Neural progenitor cell (in vitro differentiated cells): ENCODE measurements at regions not wholly inside any gene's neighbourhood (a gene's known extent, or its start where the extent isn't known, plus 50 kb on each side); places are given as distances from the start of the nearest gene placed in this dataset.

Experiments
- DNase-seq: peaks from one replicate; pipeline ENCODE4 v3.0.0-alpha.2; 2016; ENCODE audit warnings: low spot score
- H2AFZ ChIP-seq: fragments of 200-600 bp; sonication (generic); replicated peaks from 2 replicates; pipeline ENCODE4 v1.6.1; 2016; ENCODE audit warnings: antibody characterized with exemption
- H3F3A ChIP-seq: fragments of 200-600 bp; sonication (generic); 2 replicates; pipeline ENCODE4 v1.6.1; 2016; ENCODE audit warnings: antibody characterized with exemption, low read depth
- H3K27ac ChIP-seq: fragments of 200-600 bp; sonication (generic); 2 replicates; pipeline ENCODE4 v1.5.1; 2016; ENCODE audit warnings: mild to moderate bottlenecking
- H3K27me3 ChIP-seq: fragments of 200-600 bp; sonication (generic); 2 replicates; pipeline ENCODE4 v1.6.1; 2016; ENCODE audit warnings: mild to moderate bottlenecking, moderate library complexity
- H3K36me3 ChIP-seq: fragments of 200-600 bp; sonication (generic); 2 replicates; pipeline ENCODE4 v1.5.1; 2016
- H3K4me1 ChIP-seq: fragments of 200-600 bp; sonication (generic); 2 replicates; pipeline ENCODE4 v1.6.1; 2016; ENCODE audit warnings: mixed run types
- H3K4me2 ChIP-seq: fragments of 200-600 bp; sonication (generic); 2 replicates; pipeline ENCODE4 v1.6.1; 2016
- H3K4me3 ChIP-seq: fragments of 200-600 bp; sonication (generic); 2 replicates; pipeline ENCODE4 v1.5.1; 2016
- H3K79me2 ChIP-seq: fragments of 200-600 bp; sonication (generic); 2 replicates; pipeline ENCODE4 v1.6.1; 2016; ENCODE audit warnings: low read depth
- H3K9ac ChIP-seq: fragments of 200-600 bp; sonication (generic); 2 replicates; pipeline ENCODE4 v1.6.1; 2016
- H3K9me3 ChIP-seq: fragments of 200-600 bp; sonication (generic); 2 replicates; pipeline ENCODE4 v1.5.1; 2016; ENCODE audit warnings: low read depth
- H4K20me1 ChIP-seq: fragments of 200-600 bp; sonication (generic); 2 replicates; pipeline ENCODE4 v1.6.1; 2016; ENCODE audit warnings: low read depth
- H3K27ac Mint-ChIP-seq: 3 replicates; pipeline ENCODE4 v1.8.0; 2021; ENCODE audit warnings: mixed read lengths
- H3K27me3 Mint-ChIP-seq: 2 replicates; pipeline ENCODE4 v1.8.0; 2022; ENCODE audit warnings: low read depth, mild to moderate bottlenecking, inconsistent platforms, moderate library complexity, mixed read lengths; ENCODE audit not compliant: insufficient read depth
- H3K36me3 Mint-ChIP-seq: 3 replicates; pipeline ENCODE4 v1.8.0; 2021; ENCODE audit warnings: mixed read lengths
- H3K4me1 Mint-ChIP-seq: 3 replicates; pipeline ENCODE4 v1.8.0; 2021; ENCODE audit warnings: mixed read lengths
- H3K4me3 Mint-ChIP-seq: 3 replicates; pipeline ENCODE4 v1.8.0; 2021; ENCODE audit warnings: mild to moderate bottlenecking, moderate library complexity, mixed read lengths
- H3K9me3 Mint-ChIP-seq: 3 replicates; pipeline ENCODE4 v1.8.0; 2020; ENCODE audit warnings: mixed read lengths
- EZH2 ChIP-seq: fragments of 200-600 bp; sonication (generic); IDR thresholded peaks from 2 replicates; pipeline ENCODE4 v1.6.1; 2017; ENCODE audit warnings: antibody characterized with exemption, mild to moderate bottlenecking, moderate library complexity
- EZH2phosphoT487 ChIP-seq: fragments of 200-600 bp; sonication (generic); IDR thresholded peaks from 2 replicates; pipeline ENCODE4 v1.6.1; 2017; ENCODE audit warnings: antibody characterized with exemption
- TF ChIP-seq, protein P1 (sequence below): fragments of 200-600 bp; sonication (generic); IDR thresholded peaks from 2 replicates; pipeline ENCODE4 v1.5.1; 2017; ENCODE audit warnings: antibody characterized with exemption, mild to moderate bottlenecking

- H3K27me3 ChIP-seq: no peaks in the 10 kb centered on the region
- H3K4me1 ChIP-seq: no peaks in the 10 kb centered on the region
- no peak for DNase-seq
- no peak overlapping the region for H2AFZ ChIP-seq
- no peaks in the 10 kb centered on the region for H3K4me1 Mint-ChIP-seq
- no peaks in the 10 kb centered on the region for H3F3A ChIP-seq
- no peak overlapping the region for H3K27ac ChIP-seq
- H3K9me3 Mint-ChIP-seq: peaks cover 5% of the 10 kb centered on the region
- no peak overlapping the region for H3K9ac ChIP-seq
- H3K27me3 Mint-ChIP-seq: no peaks in the 10 kb centered on the region
- H3K27ac Mint-ChIP-seq: no peak overlapping the region
- H3K9me3 ChIP-seq: no peaks in the 10 kb centered on the region
- H4K20me1 ChIP-seq: no peaks in the 10 kb centered on the region
- H3K4me3 Mint-ChIP-seq: no peak overlapping the region
- no peaks in the 10 kb centered on the region for H3K79me2 ChIP-seq
- H3K36me3 Mint-ChIP-seq: no peaks in the 10 kb centered on the region
- H3K4me3 ChIP-seq: no peak overlapping the region
- H3K4me2 ChIP-seq: no peak overlapping the region
- no peak for TF ChIP-seq EZH2phosphoT487
- TF ChIP-seq, protein P1, sequence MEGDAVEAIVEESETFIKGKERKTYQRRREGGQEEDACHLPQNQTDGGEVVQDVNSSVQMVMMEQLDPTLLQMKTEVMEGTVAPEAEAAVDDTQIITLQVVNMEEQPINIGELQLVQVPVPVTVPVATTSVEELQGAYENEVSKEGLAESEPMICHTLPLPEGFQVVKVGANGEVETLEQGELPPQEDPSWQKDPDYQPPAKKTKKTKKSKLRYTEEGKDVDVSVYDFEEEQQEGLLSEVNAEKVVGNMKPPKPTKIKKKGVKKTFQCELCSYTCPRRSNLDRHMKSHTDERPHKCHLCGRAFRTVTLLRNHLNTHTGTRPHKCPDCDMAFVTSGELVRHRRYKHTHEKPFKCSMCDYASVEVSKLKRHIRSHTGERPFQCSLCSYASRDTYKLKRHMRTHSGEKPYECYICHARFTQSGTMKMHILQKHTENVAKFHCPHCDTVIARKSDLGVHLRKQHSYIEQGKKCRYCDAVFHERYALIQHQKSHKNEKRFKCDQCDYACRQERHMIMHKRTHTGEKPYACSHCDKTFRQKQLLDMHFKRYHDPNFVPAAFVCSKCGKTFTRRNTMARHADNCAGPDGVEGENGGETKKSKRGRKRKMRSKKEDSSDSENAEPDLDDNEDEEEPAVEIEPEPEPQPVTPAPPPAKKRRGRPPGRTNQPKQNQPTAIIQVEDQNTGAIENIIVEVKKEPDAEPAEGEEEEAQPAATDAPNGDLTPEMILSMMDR: no peak
- no peak for TF ChIP-seq EZH2
- no peaks in the 10 kb centered on the region for H3K36me3 ChIP-seq
These were observed 463.6 kb downstream of the ETNK1 start for GRCh38 chr12:23088594-23088993.

GRCh38 chr12:23093488-23093887, 468.5 kb downstream of the ETNK1 start:
- TF ChIP-seq, protein P1: no peak
- TF ChIP-seq EZH2phosphoT487 (no peak), EZH2 (no peak)
- Histone ChIP-seq H4K20me1 (no peaks in the 10 kb centered on the region), H3K9me3 (no peaks in the 10 kb centered on the region), H3K9ac (no peak overlapping the region), H3K4me3 (no peak overlapping the region), H3F3A (no peaks in the 10 kb centered on the region), H3K4me1 (no peaks in the 10 kb centered on the region), H3K36me3 (no peaks in the 10 kb centered on the region), H2AFZ (no peak overlapping the region), H3K27ac (no peak overlapping the region), H3K79me2 (no peaks in the 10 kb centered on the region), H3K4me2 (no peak overlapping the region), H3K27me3 (no peaks in the 10 kb centered on the region)
- Mint-ChIP-seq H3K4me3 (no peak overlapping the region), H3K27ac (no peak overlapping the region), H3K27me3 (no peaks in the 10 kb centered on the region), H3K4me1 (peaks cover 3% of the 10 kb centered on the region), H3K9me3 (peaks cover 5% of the 10 kb centered on the region), H3K36me3 (no peaks in the 10 kb centered on the region)
- DNase-seq: no peak

- Histone ChIP-seq H3K9me3 (no peaks in the 10 kb centered on the region), H4K20me1 (no peaks in the 10 kb centered on the region), H3K4me1 (peaks cover 8% of the 10 kb centered on the region), H3F3A (no peaks in the 10 kb centered on the region), H2AFZ (no peak overlapping the region), H3K36me3 (no peaks in the 10 kb centered on the region), H3K9ac (no peak overlapping the region), H3K4me2 (no peak overlapping the region), H3K79me2 (no peaks in the 10 kb centered on the region), H3K27ac (no peak overlapping the region), H3K4me3 (no peak overlapping the region), H3K27me3 (no peaks in the 10 kb centered on the region)
- DNase-seq: no peak
- Mint-ChIP-seq H3K36me3 (no peaks in the 10 kb centered on the region), H3K4me3 (no peak overlapping the region), H3K4me1 (peaks cover 8% of the 10 kb centered on the region), H3K27ac (no peak overlapping the region), H3K27me3 (peaks cover 2% of the 10 kb centered on the region), H3K9me3 (peaks cover 3% of the 10 kb centered on the region)
- TF ChIP-seq, protein P1: no peak
- TF ChIP-seq EZH2phosphoT487 (no peak), EZH2 (no peak)
These were observed 471.4 kb downstream of the ETNK1 start for GRCh38 chr12:23096321-23096720.

GRCh38 chr12:23098110-23098509, 473.1 kb downstream of the ETNK1 start:
- H4K20me1 ChIP-seq: no peaks in the 10 kb centered on the region
- H3K9ac ChIP-seq: no peak overlapping the region
- H3K4me1 ChIP-seq: peaks cover 8% of the 10 kb centered on the region
- no peaks in the 10 kb centered on the region for H3K36me3 ChIP-seq
- Mint-ChIP-seq H3K27ac (no peak overlapping the region), H3K4me3 (no peak overlapping the region), H3K27me3 (peaks cover 2% of the 10 kb centered on the region), H3K9me3 (no peaks in the 10 kb centered on the region), H3K36me3 (no peaks in the 10 kb centered on the region), H3K4me1 (peaks cover 8% of the 10 kb centered on the region)
- H3K79me2 ChIP-seq: no peaks in the 10 kb centered on the region
- no peak overlapping the region for H3K27ac ChIP-seq
- no peaks in the 10 kb centered on the region for H3K9me3 ChIP-seq
- DNase-seq: no peak
- H3K4me3 ChIP-seq: no peak overlapping the region
- H2AFZ ChIP-seq: no peak overlapping the region
- TF ChIP-seq, protein P1: no peak
- TF ChIP-seq EZH2phosphoT487 (no peak), EZH2 (no peak)
- H3F3A ChIP-seq: no peaks in the 10 kb centered on the region
- no peak overlapping the region for H3K4me2 ChIP-seq
- H3K27me3 ChIP-seq: no peaks in the 10 kb centered on the region
